ENCODE measurements at regions not wholly inside any gene's neighbourhood (a gene's known extent, or its start where the extent isn't known, plus 50 kb on each side); places are given as distances from the start of the nearest gene placed in this dataset.

DNA sequence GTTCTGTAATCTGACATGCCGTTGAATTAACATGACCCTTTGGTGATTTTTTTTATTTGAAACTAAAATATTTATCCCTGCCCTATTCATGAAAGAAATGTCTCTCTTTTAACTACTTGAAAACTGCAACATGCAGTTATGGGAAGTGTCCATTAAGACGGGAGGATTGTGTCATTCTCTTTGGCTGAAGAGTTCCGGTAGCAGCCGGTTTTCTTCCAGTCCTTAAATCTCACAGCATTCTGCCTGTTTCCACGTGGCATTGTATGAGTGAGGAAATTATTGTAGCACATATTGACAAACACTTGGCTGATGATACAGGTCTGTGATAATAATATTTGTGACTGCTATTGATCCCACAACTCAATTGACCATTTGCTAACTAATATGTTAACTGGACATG, 509.6 kb upstream of the POU3F3 start:
- TF ChIP-seq, protein P1, sequence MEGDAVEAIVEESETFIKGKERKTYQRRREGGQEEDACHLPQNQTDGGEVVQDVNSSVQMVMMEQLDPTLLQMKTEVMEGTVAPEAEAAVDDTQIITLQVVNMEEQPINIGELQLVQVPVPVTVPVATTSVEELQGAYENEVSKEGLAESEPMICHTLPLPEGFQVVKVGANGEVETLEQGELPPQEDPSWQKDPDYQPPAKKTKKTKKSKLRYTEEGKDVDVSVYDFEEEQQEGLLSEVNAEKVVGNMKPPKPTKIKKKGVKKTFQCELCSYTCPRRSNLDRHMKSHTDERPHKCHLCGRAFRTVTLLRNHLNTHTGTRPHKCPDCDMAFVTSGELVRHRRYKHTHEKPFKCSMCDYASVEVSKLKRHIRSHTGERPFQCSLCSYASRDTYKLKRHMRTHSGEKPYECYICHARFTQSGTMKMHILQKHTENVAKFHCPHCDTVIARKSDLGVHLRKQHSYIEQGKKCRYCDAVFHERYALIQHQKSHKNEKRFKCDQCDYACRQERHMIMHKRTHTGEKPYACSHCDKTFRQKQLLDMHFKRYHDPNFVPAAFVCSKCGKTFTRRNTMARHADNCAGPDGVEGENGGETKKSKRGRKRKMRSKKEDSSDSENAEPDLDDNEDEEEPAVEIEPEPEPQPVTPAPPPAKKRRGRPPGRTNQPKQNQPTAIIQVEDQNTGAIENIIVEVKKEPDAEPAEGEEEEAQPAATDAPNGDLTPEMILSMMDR (IDR thresholded peaks at IDR 0.05): no peak
- TF ChIP-seq ZFX (IDR thresholded peaks at IDR 0.05; ENCODE audit: borderline replicate concordance): no peak

Data from 22Rv1 (cell line).